GM21723 (cell line): ENCODE measurements at regions not wholly inside any gene's neighbourhood (a gene's known extent, or its start where the extent isn't known, plus 50 kb on each side); places are given as distances from the start of the nearest gene placed in this dataset.
"Not testable (repeated sequence)": the region's sequence is repeated elsewhere in the genome, so short reads cannot be mapped to it uniquely, and the experiment has no call there.

ENCODE experiments used
- ATAC-seq: cut with Tn5 transposase; IDR thresholded peaks from one replicate; pipeline ENCODE4 v1.9.1; 2021; ENCODE audit warnings: mild to moderate bottlenecking, moderate library complexity; ENCODE audit not compliant: unreplicated experiment

- no peak for ATAC-seq
Observed at GRCh38 chr12:125966641-125967040, 901.4 kb downstream of the AACS start.

GRCh38 chr12:125968413-125968812, 903.2 kb downstream of the AACS start:
- ATAC-seq = no peak

GRCh38 chr12:125971981-125972380, 906.7 kb downstream of the AACS start:
- no peak for ATAC-seq

GRCh38 chr12:125978286-125978685, 913.1 kb downstream of the AACS start:
- no peak for ATAC-seq

- ATAC-seq = no peak
Observed at GRCh38 chr12:125981610-125982253, 916.5 kb downstream of the AACS start.

- no peak for ATAC-seq
Observed at GRCh38 chr12:125983094-125983783, 918.0 kb downstream of the AACS start.

- no peak for ATAC-seq
Observed at GRCh38 chr12:125983784-125984500, 918.7 kb downstream of the AACS start.

GRCh38 chr12:125988545-125988944, 923.3 kb downstream of the AACS start:
- no peak for ATAC-seq

GRCh38 chr12:125989696-125990095, 924.5 kb downstream of the AACS start:
- no peak for ATAC-seq

GRCh38 chr12:125996443-125996842, 931.2 kb downstream of the AACS start:
- no peak for ATAC-seq

GRCh38 chr12:125999628-126000027, 934.4 kb downstream of the AACS start:
- ATAC-seq = no peak

GRCh38 chr12:126019385-126019784, 954.1 kb downstream of the AACS start:
- ATAC-seq = no peak

- no peak for ATAC-seq
Observed at GRCh38 chr12:126021675-126022074, 956.4 kb downstream of the AACS start.

- ATAC-seq = no peak
Observed at GRCh38 chr12:126027825-126028224, 962.6 kb downstream of the AACS start.

- ATAC-seq = no peak
Observed at GRCh38 chr12:126030573-126030972, 965.3 kb downstream of the AACS start.

- no peak for ATAC-seq
Observed at GRCh38 chr12:126033751-126034150, 968.5 kb downstream of the AACS start.

- ATAC-seq = no peak
Observed at GRCh38 chr12:126036348-126036747, 971.1 kb downstream of the AACS start.

GRCh38 chr12:126038434-126038833, 973.2 kb downstream of the AACS start:
- ATAC-seq = no peak

GRCh38 chr12:126040307-126040706, 975.1 kb downstream of the AACS start:
- no peak for ATAC-seq

GRCh38 chr12:126042286-126042685, 977.1 kb downstream of the AACS start:
- ATAC-seq = no peak

GRCh38 chr12:126049501-126049900, 984.3 kb downstream of the AACS start:
- ATAC-seq = not testable (repeated sequence)

- ATAC-seq = no peak
Observed at GRCh38 chr12:126051611-126052107, 986.4 kb downstream of the AACS start.
